ENCODE measurements at regions not wholly inside any gene's neighbourhood (a gene's known extent, or its start where the extent isn't known, plus 50 kb on each side); places are given as distances from the start of the nearest gene placed in this dataset.

- 97 to 99% methylated on average over 2 of the region's 2 CpGs for WGBS, 2 experiments
- H3K4me3 ChIP-seq (ENCODE audit: insufficient read depth, low read depth, low read length) = no peak overlapping the region
Measured at GRCh38 chr2:79210274-79210917, 50.8 kb upstream of the REG3A start.

More at GRCh38 chr2:79210274-79210917, 50.8 kb upstream of the REG3A start:
- H3K9me3 ChIP-seq (ENCODE audit: control insufficient read depth, low read length) = no peaks in the 10 kb centered on the region
- H3K27me3 ChIP-seq (ENCODE audit: control insufficient read depth, insufficient read depth, low read length, poor library complexity, severe bottlenecking) = no peaks in the 10 kb centered on the region
- no peak overlapping the region for H3K27ac ChIP-seq (ENCODE audit: insufficient read depth, low read depth, low read length, poor library complexity, severe bottlenecking)
- no peaks in the 10 kb centered on the region for H3K36me3 ChIP-seq (ENCODE audit: control insufficient read depth, insufficient read depth, low read length)
- peaks cover 9% of the 10 kb centered on the region for H3K4me1 ChIP-seq (ENCODE audit: control insufficient read depth, insufficient read depth, low read length)

All from ectodermal cell (in vitro differentiated cells).